GM19372 (cell line): ENCODE measurements at regions not wholly inside any gene's neighbourhood (a gene's known extent, or its start where the extent isn't known, plus 50 kb on each side); places are given as distances from the start of the nearest gene placed in this dataset.

Source experiments
- ATAC-seq: cut with Tn5 transposase; IDR thresholded peaks from one replicate; pipeline ENCODE4 v1.9.1; 2021; ENCODE audit warnings: mild to moderate bottlenecking, low read depth, moderate library complexity; ENCODE audit not compliant: unreplicated experiment

GRCh38 chr2:5482929-5483331 lies 209.3 kb upstream of the SOX11 start:
- ATAC-seq: no peak

GRCh38 chr2:5484868-5485267 lies 207.3 kb upstream of the SOX11 start:
- no peak for ATAC-seq

- ATAC-seq: no peak
These were observed 200.7 kb upstream of the SOX11 start for GRCh38 chr2:5491523-5491922.

- ATAC-seq: no peak
These were observed 198.9 kb upstream of the SOX11 start for GRCh38 chr2:5493256-5493655.

- no peak for ATAC-seq
These were observed 198.0 kb upstream of the SOX11 start for GRCh38 chr2:5494212-5494611.

- ATAC-seq: no peak
These were observed 196.6 kb upstream of the SOX11 start for GRCh38 chr2:5495586-5495985.

GRCh38 chr2:5497874-5498273 lies 194.3 kb upstream of the SOX11 start:
- no peak for ATAC-seq

GRCh38 chr2:5501807-5502206 lies 190.4 kb upstream of the SOX11 start:
- ATAC-seq: no peak

GRCh38 chr2:5502385-5502784 lies 189.8 kb upstream of the SOX11 start:
- ATAC-seq: no peak

- no peak for ATAC-seq
These were observed 187.4 kb upstream of the SOX11 start for GRCh38 chr2:5504756-5505155.

GRCh38 chr2:5507367-5507766 lies 184.8 kb upstream of the SOX11 start:
- no peak for ATAC-seq

- no peak for ATAC-seq
These were observed 182.8 kb upstream of the SOX11 start for GRCh38 chr2:5509362-5509761.

GRCh38 chr2:5510082-5510481 lies 182.1 kb upstream of the SOX11 start:
- ATAC-seq: no peak

- no peak for ATAC-seq
These were observed 176.5 kb upstream of the SOX11 start for GRCh38 chr2:5515693-5516092.

GRCh38 chr2:5519286-5519685 lies 172.9 kb upstream of the SOX11 start:
- no peak for ATAC-seq

GRCh38 chr2:5520463-5520972 lies 171.7 kb upstream of the SOX11 start:
- ATAC-seq: no peak

GRCh38 chr2:5521461-5521860 lies 170.7 kb upstream of the SOX11 start:
- no peak for ATAC-seq

- ATAC-seq: no peak
These were observed 167.6 kb upstream of the SOX11 start for GRCh38 chr2:5524551-5524950.

GRCh38 chr2:5528706-5529105 lies 163.5 kb upstream of the SOX11 start:
- no peak for ATAC-seq

GRCh38 chr2:5530011-5530696 lies 162.0 kb upstream of the SOX11 start:
- no peak for ATAC-seq

GRCh38 chr2:5535301-5535700 lies 156.9 kb upstream of the SOX11 start:
- no peak for ATAC-seq

- no peak for ATAC-seq
These were observed 154.9 kb upstream of the SOX11 start for GRCh38 chr2:5537180-5537688.
